ENCODE measurements at regions not wholly inside any gene's neighbourhood (a gene's known extent, or its start where the extent isn't known, plus 50 kb on each side); places are given as distances from the start of the nearest gene placed in this dataset.

- TF ChIP-seq CTCF (conservative IDR thresholded peaks at IDR 0.05; ENCODE audit: low read depth, low read length), result no peak
- TF ChIP-seq RAD21 (IDR thresholded peaks at IDR 0.05; ENCODE audit: low read length), result no peak
- TF ChIP-seq CEBPB (IDR thresholded peaks at IDR 0.05; ENCODE audit: low read depth, low read length), result no peak
- no peak for TF ChIP-seq POLR2A (IDR thresholded peaks at IDR 0.05; ENCODE audit: low read depth, low read length)
- no peak for TF ChIP-seq SMC3 (IDR thresholded peaks at IDR 0.05; ENCODE audit: low read depth, low read length)
- no peak for TF ChIP-seq RCOR1 (IDR thresholded peaks at IDR 0.05; ENCODE audit: insufficient replicate concordance, low read length)
- TF ChIP-seq MAZ (IDR thresholded peaks at IDR 0.05; ENCODE audit: borderline replicate concordance, low read depth, low read length), result no peak
- TF ChIP-seq RFX5 (IDR thresholded peaks at IDR 0.05; ENCODE audit: low read depth, low read length), result no peak
- no peak for TF ChIP-seq BHLHE40 (IDR thresholded peaks at IDR 0.05; ENCODE audit: low read depth, low read length)
- TF ChIP-seq, protein P1, sequence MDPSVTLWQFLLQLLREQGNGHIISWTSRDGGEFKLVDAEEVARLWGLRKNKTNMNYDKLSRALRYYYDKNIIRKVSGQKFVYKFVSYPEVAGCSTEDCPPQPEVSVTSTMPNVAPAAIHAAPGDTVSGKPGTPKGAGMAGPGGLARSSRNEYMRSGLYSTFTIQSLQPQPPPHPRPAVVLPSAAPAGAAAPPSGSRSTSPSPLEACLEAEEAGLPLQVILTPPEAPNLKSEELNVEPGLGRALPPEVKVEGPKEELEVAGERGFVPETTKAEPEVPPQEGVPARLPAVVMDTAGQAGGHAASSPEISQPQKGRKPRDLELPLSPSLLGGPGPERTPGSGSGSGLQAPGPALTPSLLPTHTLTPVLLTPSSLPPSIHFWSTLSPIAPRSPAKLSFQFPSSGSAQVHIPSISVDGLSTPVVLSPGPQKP (IDR thresholded peaks at IDR 0.05; ENCODE audit: borderline replicate concordance, low read depth, low read length), result no peak
Observed at GRCh38 chr22:49101225-49101624, 726.4 kb downstream of the BRD1 start.

All from IMR-90 (cell line).